Natural killer cell (primary cell): ENCODE measurements at regions not wholly inside any gene's neighbourhood (a gene's known extent, or its start where the extent isn't known, plus 50 kb on each side); places are given as distances from the start of the nearest gene placed in this dataset.

Experiments
- ATAC-seq, 3 donors: fragments of 150-1000 bp in 2 of 3; fragments of 200-7000 bp in 1 of 3; cut with Tn5 transposase; 1 replicate in 1 of 3; 2 replicates in 2 of 3; pipeline ENCODE4 v1.10.0; 2021; ENCODE audit warnings: mild to moderate bottlenecking in 2 of 3, moderate library complexity in 2 of 3
- DNase-seq, 2 donors: peaks; one replicate each; pipeline versions ENCODE4 v3.0.0 to v3.0.0-alpha.2; 2013 to 2021; ENCODE audit warnings: mixed read lengths in 1 of 2
- H3K27ac ChIP-seq: one replicate; pipeline ENCODE4 v1.5.1; 2013; ENCODE audit warnings: mild to moderate bottlenecking, low read length
- H3K27me3 ChIP-seq: one replicate; pipeline ENCODE4 v1.6.1; 2013; ENCODE audit warnings: low read length; ENCODE audit not compliant: control insufficient read depth, insufficient read depth
- H3K36me3 ChIP-seq: one replicate; pipeline ENCODE4 v1.6.1; 2013; ENCODE audit warnings: low read length; ENCODE audit not compliant: control insufficient read depth, insufficient read depth
- H3K4me1 ChIP-seq: one replicate; pipeline ENCODE4 v1.6.1; 2013; ENCODE audit warnings: low read length; ENCODE audit not compliant: control insufficient read depth, insufficient read depth
- H3K4me3 ChIP-seq: one replicate; pipeline ENCODE4 v1.5.1; 2013; ENCODE audit warnings: low read length
- H3K9me3 ChIP-seq: one replicate; pipeline ENCODE4 v1.6.1; 2013; ENCODE audit warnings: low read length; ENCODE audit not compliant: control insufficient read depth, insufficient read depth
- H3K27ac Mint-ChIP-seq, 2 donors: one replicate each; pipeline ENCODE4 v1.8.0; 2022; ENCODE audit warnings: mild to moderate bottlenecking in 2 of 2, mixed read lengths in 2 of 2, moderate library complexity in 1 of 2
- H3K27me3 Mint-ChIP-seq, 2 donors: one replicate each; pipeline ENCODE4 v1.8.0; 2022; ENCODE audit warnings: low read depth in 2 of 2, mixed read lengths in 2 of 2
- H3K36me3 Mint-ChIP-seq: one replicate; pipeline ENCODE4 v1.8.0; 2022; ENCODE audit warnings: mixed read lengths
- H3K4me1 Mint-ChIP-seq, 2 donors: one replicate each; pipeline ENCODE4 v1.8.0; 2022; ENCODE audit warnings: mixed read lengths in 2 of 2
- H3K4me3 Mint-ChIP-seq: one replicate; pipeline ENCODE4 v1.8.0; 2022; ENCODE audit warnings: mild to moderate bottlenecking, moderate library complexity, mixed read lengths
- H3K9me3 Mint-ChIP-seq, 2 donors: one replicate each; pipeline ENCODE4 v1.8.0; 2022; ENCODE audit warnings: mixed read lengths in 2 of 2
- CTCF ChIP-seq: fragments of 200-600 bp; IDR thresholded peaks from one replicate; pipeline ENCODE4 v1.8.0; 2022; ENCODE audit warnings: antibody characterized with exemption
- WGBS: methylation state at CpG from one replicate; pipeline ENCODE4 v1.1.7; 2013; ENCODE audit warnings: missing lambda C conversion rate; ENCODE audit not compliant: insufficient coverage; 5-methylcytosine and 5-hydroxymethylcytosine counted together
- intact Hi-C: fragments of 100-400 bp; cut with micrococcal nuclease; formaldehyde crosslinking; loops from one replicate; pipeline ENCODE4 v1.14.2; 2022

- TF ChIP-seq CTCF: no peak
- H3K27ac ChIP-seq: no peak overlapping the region
- intact Hi-C loops: no loop called here
- DNase-seq: no peak
- H3K4me1 ChIP-seq: no peaks in the 10 kb centered on the region
- H3K4me3 ChIP-seq: no peak overlapping the region
- H3K9me3 Mint-ChIP-seq: no peaks in the 10 kb centered on the region
- no peaks in the 10 kb centered on the region for H3K9me3 ChIP-seq
- H3K36me3 ChIP-seq: no peaks in the 10 kb centered on the region
- no peaks in the 10 kb centered on the region for H3K27me3 ChIP-seq
- ATAC-seq: no peak
- no peak overlapping the region for H3K4me3 Mint-ChIP-seq
- H3K27ac Mint-ChIP-seq: no peak overlapping the region
- 91% methylated on average over 6 of the region's 7 CpGs for WGBS
- no peaks in the 10 kb centered on the region for H3K27me3 Mint-ChIP-seq
- no peaks in the 10 kb centered on the region for H3K36me3 Mint-ChIP-seq
- H3K4me1 Mint-ChIP-seq: peaks cover 17 to 31% of the 10 kb centered on the region in 2 donors
These were observed 50.0 kb downstream of the SOD2 start for GRCh38 chr6:159642995-159643394.

GRCh38 chr6:159642481-159642880 is 50.6 kb downstream of the SOD2 start:
- intact Hi-C loops: no loop called here
- ATAC-seq (no peak), DNase-seq (no peak)
- Histone ChIP-seq H3K36me3 (no peaks in the 10 kb centered on the region), H3K4me3 (no peak overlapping the region), H3K4me1 (no peaks in the 10 kb centered on the region), H3K27ac (no peak overlapping the region), H3K27me3 (no peaks in the 10 kb centered on the region), H3K9me3 (no peaks in the 10 kb centered on the region)
- no peaks in the 10 kb centered on the region for H3K36me3 Mint-ChIP-seq
- H3K4me1 Mint-ChIP-seq: peaks cover 17 to 31% of the 10 kb centered on the region in 2 donors
- H3K9me3 Mint-ChIP-seq: no peaks in the 10 kb centered on the region
- WGBS: 100% methylated on average over 1 of the region's 1 CpG
- no peaks in the 10 kb centered on the region for H3K27me3 Mint-ChIP-seq
- no peak overlapping the region for H3K27ac Mint-ChIP-seq
- TF ChIP-seq CTCF: no peak
- no peak overlapping the region for H3K4me3 Mint-ChIP-seq

- no peak overlapping the region for H3K27ac ChIP-seq
- Mint-ChIP-seq H3K27me3 (no peaks in the 10 kb centered on the region), H3K27ac (no peak overlapping the region), H3K4me1 (peaks cover 5 to 18% of the 10 kb centered on the region in 2 donors), H3K36me3 (no peaks in the 10 kb centered on the region), H3K4me3 (no peak overlapping the region), H3K9me3 (no peaks in the 10 kb centered on the region)
- no peak for TF ChIP-seq CTCF
- DNase-seq (no peak), ATAC-seq (no peak)
- no peaks in the 10 kb centered on the region for H3K4me1 ChIP-seq
- H3K36me3 ChIP-seq: no peaks in the 10 kb centered on the region
- H3K9me3 ChIP-seq: no peaks in the 10 kb centered on the region
- no peak overlapping the region for H3K4me3 ChIP-seq
- intact Hi-C loops: no loop called here
- H3K27me3 ChIP-seq: no peaks in the 10 kb centered on the region
- 97% methylated on average over 6 of the region's 6 CpGs for WGBS
These were observed 52.1 kb downstream of the SOD2 start for GRCh38 chr6:159640722-159641482.

GRCh38 chr6:159640322-159640721 is 52.7 kb downstream of the SOD2 start:
- peaks cover 0 to 13% of the 10 kb centered on the region in 2 donors for H3K4me1 Mint-ChIP-seq
- H3K9me3 Mint-ChIP-seq: no peaks in the 10 kb centered on the region
- H3K27ac Mint-ChIP-seq: no peak overlapping the region
- Histone ChIP-seq H3K9me3 (no peaks in the 10 kb centered on the region), H3K4me1 (no peaks in the 10 kb centered on the region), H3K27ac (no peak overlapping the region), H3K27me3 (no peaks in the 10 kb centered on the region), H3K4me3 (no peak overlapping the region), H3K36me3 (no peaks in the 10 kb centered on the region)
- no peaks in the 10 kb centered on the region for H3K27me3 Mint-ChIP-seq
- WGBS: 84% methylated on average over 2 of the region's 2 CpGs
- DNase-seq (no peak), ATAC-seq (no peak)
- no peak overlapping the region for H3K4me3 Mint-ChIP-seq
- no peak for TF ChIP-seq CTCF
- no peaks in the 10 kb centered on the region for H3K36me3 Mint-ChIP-seq
- intact Hi-C loops: no loop called here
